HEK293 (cell line): ENCODE measurements at regions not wholly inside any gene's neighbourhood (a gene's known extent, or its start where the extent isn't known, plus 50 kb on each side); places are given as distances from the start of the nearest gene placed in this dataset.
A peak's percentile ranks its signal among the peaks of the same experiment; 100 is the strongest.

Source experiments
- CTCF ChIA-PET: fragments of 350-600 bp; formaldehyde crosslinking; extraction: SDS; loops from one replicate; lab custom pipeline; 2021; ENCODE audit warnings: antibody characterized with exemption; lab: Yijun Ruan, JAX
- POLR2A ChIA-PET: fragments of 300-600 bp; formaldehyde crosslinking; extraction: SDS; loops from one replicate; lab custom pipeline; 2020; ENCODE audit warnings: antibody characterized with exemption, inconsistent platforms; lab: Yijun Ruan, JAX
- H3K27ac ChIP-seq: fragments of 200-500 bp; sonication (Bioruptor generic); 2 replicates; pipeline ENCODE4 v1.5.1; 2014; ENCODE audit warnings: low read depth, low read length, control low read depth, inconsistent platforms; ENCODE audit errors: extremely low read depth
- H3K36me3 ChIP-seq, 2 experiments: fragments of 200-500 bp in 1 of 2; sonication (Bioruptor generic) in 1 of 2; 1 replicate in 1 of 2; 2 replicates in 1 of 2; pipeline ENCODE4 v1.5.1; 2014 to 2017; ENCODE audit warnings: inconsistent platforms in 2 of 2, low read length in 2 of 2; ENCODE audit not compliant: control insufficient read depth in 2 of 2, insufficient read depth in 1 of 2
- H3K4me1 ChIP-seq: fragments of 200-500 bp; sonication (Bioruptor generic); 2 replicates; pipeline ENCODE4 v1.5.1; 2014; ENCODE audit warnings: mild to moderate bottlenecking, low read length, inconsistent platforms; ENCODE audit not compliant: control insufficient read depth, insufficient read depth
- H3K4me3 ChIP-seq: 2 replicates; pipeline ENCODE4 v1.5.1; 2011; ENCODE audit warnings: low read depth, mild to moderate bottlenecking, control low read depth, low read length, moderate library complexity
- H3K9me3 ChIP-seq: fragments of 200-500 bp; sonication (Bioruptor generic); 2 replicates; pipeline ENCODE4 v1.5.1; 2014; ENCODE audit warnings: low read depth, low read length, inconsistent platforms; ENCODE audit not compliant: control insufficient read depth, insufficient read depth
- IKZF3 ChIP-seq: fragments of 450-650 bp; IDR thresholded peaks from 2 replicates; pipeline ENCODE4 v1.5.0; 2018; ENCODE audit warnings: missing biosample characterization, mild to moderate bottlenecking, missing genetic modification characterization, moderate library complexity
- KLF9 ChIP-seq: fragments of 450-650 bp; formaldehyde crosslinking; IDR thresholded peaks from 2 replicates; pipeline ENCODE4 v1.5.1; 2016; ENCODE audit warnings: missing biosample characterization, missing genetic modification characterization, low read depth
- PBX3 ChIP-seq: sonication (generic); formaldehyde crosslinking; IDR thresholded peaks from 2 replicates; pipeline ENCODE4 v1.8.1; 2022; ENCODE audit warnings: mild to moderate bottlenecking, moderate library complexity, missing genetic modification reagents
- SETDB1 ChIP-seq: IDR thresholded peaks from one replicate; pipeline ENCODE4 v1.6.1; 2017; ENCODE audit warnings: mild to moderate bottlenecking, low read length, moderate library complexity, mixed read lengths; ENCODE audit not compliant: insufficient read length
- ZFHX2 ChIP-seq: fragments of 450-650 bp; formaldehyde crosslinking; conservative IDR thresholded peaks from 2 replicates; pipeline ENCODE4 v1.5.1; 2016; ENCODE audit warnings: missing biosample characterization, missing genetic modification characterization
- ZFP69B ChIP-seq: fragments of 450-650 bp; formaldehyde crosslinking; IDR thresholded peaks from 2 replicates; pipeline ENCODE4 v1.5.1; 2016; ENCODE audit warnings: missing biosample characterization, missing genetic modification characterization
- ZNF2 ChIP-seq: fragments of 450-650 bp; formaldehyde crosslinking; IDR thresholded peaks from 2 replicates; pipeline ENCODE4 v1.5.1; 2016; ENCODE audit warnings: missing biosample characterization, missing genetic modification characterization
- ZNF202 ChIP-seq: fragments of 450-650 bp; formaldehyde crosslinking; IDR thresholded peaks from 2 replicates; pipeline ENCODE4 v1.5.1; 2016; ENCODE audit warnings: missing biosample characterization, missing genetic modification characterization, borderline replicate concordance
- ZNF221 ChIP-seq: fragments of 450-650 bp; formaldehyde crosslinking; IDR thresholded peaks from 2 replicates; pipeline ENCODE4 v1.5.1; 2017; ENCODE audit warnings: missing biosample characterization, missing genetic modification characterization, borderline replicate concordance
- ZNF433 ChIP-seq: fragments of 450-650 bp; formaldehyde crosslinking; IDR thresholded peaks from 2 replicates; pipeline ENCODE4 v1.5.1; 2016; ENCODE audit warnings: missing biosample characterization, missing genetic modification characterization, low read depth
- ZNF501 ChIP-seq: fragments of 450-650 bp; formaldehyde crosslinking; IDR thresholded peaks from 2 replicates; pipeline ENCODE4 v1.5.1; 2016; ENCODE audit warnings: missing biosample characterization, missing genetic modification characterization
- ZNF558 ChIP-seq: fragments of 450-650 bp; formaldehyde crosslinking; IDR thresholded peaks from 2 replicates; pipeline ENCODE4 v1.5.1; 2016; ENCODE audit warnings: missing biosample characterization, missing genetic modification characterization
- ZNF580 ChIP-seq: fragments of 450-650 bp; formaldehyde crosslinking; IDR thresholded peaks from 2 replicates; pipeline ENCODE4 v1.5.1; 2016; ENCODE audit warnings: missing biosample characterization, missing genetic modification characterization
- ZNF596 ChIP-seq: fragments of 450-650 bp; IDR thresholded peaks from 2 replicates; pipeline ENCODE4 v1.5.0; 2018; ENCODE audit warnings: missing biosample characterization, mild to moderate bottlenecking, missing genetic modification characterization, moderate library complexity
- ZNF624 ChIP-seq: fragments of 450-650 bp; formaldehyde crosslinking; IDR thresholded peaks from 2 replicates; pipeline ENCODE4 v1.5.1; 2017; ENCODE audit warnings: missing biosample characterization, missing genetic modification characterization
- ZNF670 ChIP-seq: fragments of 450-650 bp; formaldehyde crosslinking; IDR thresholded peaks from 2 replicates; pipeline ENCODE4 v1.5.1; 2016; ENCODE audit warnings: missing biosample characterization, missing genetic modification characterization, low read depth
- ZNF692 ChIP-seq: fragments of 450-650 bp; formaldehyde crosslinking; IDR thresholded peaks from 2 replicates; pipeline ENCODE4 v1.5.1; 2016; ENCODE audit warnings: missing biosample characterization, missing genetic modification characterization
- ZNF76 ChIP-seq: fragments of 450-650 bp; formaldehyde crosslinking; IDR thresholded peaks from 2 replicates; pipeline ENCODE4; 2016; ENCODE audit warnings: low read depth, missing biosample characterization, missing genetic modification characterization, borderline replicate concordance
- ZNF791 ChIP-seq: fragments of 450-650 bp; formaldehyde crosslinking; IDR thresholded peaks from 2 replicates; pipeline ENCODE4 v1.5.1; 2016; ENCODE audit warnings: missing biosample characterization, missing genetic modification characterization
- ZSCAN4 ChIP-seq: fragments of 450-650 bp; formaldehyde crosslinking; IDR thresholded peaks from 2 replicates; pipeline ENCODE4 v1.5.1; 2017; ENCODE audit warnings: missing biosample characterization, missing genetic modification characterization

DNA sequence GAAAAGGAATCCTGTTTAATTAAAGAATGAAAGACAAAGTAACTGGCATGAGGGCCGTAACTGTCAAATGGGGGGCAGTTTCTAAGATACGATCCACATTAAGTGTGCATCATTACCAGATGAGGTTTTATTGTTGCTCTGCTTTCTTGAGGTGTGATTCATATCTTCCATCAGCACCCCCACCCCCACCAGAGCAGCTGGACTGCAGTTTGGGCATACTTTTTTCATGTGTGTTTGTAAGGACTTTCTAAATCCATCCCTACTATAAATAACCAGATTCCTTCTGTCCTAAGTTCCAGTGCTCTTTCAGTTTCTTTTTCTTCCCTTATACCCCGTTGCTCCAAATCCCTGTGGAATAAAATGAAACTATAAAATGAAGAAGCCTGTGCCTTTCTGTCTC is 142.1 kb downstream of the CDCA7 start:
- Histone ChIP-seq H3K4me3 (no peak overlapping the region), H3K36me3 (no peaks in the 10 kb centered on the region), H3K4me1 (no peaks in the 10 kb centered on the region), H3K27ac (no peak overlapping the region), H3K9me3 (no peaks in the 10 kb centered on the region)
- CTCF ChIA-PET, result no interaction called here
- POLR2A ChIA-PET, result no interaction called here
- TF ChIP-seq ZNF2 (tag by site-specific recombination) (no peak), ZNF692 (tag by site-specific recombination) (no peak), PBX3 (CRISPR knock-in tag) (no peak), ZNF202 (tag by site-specific recombination) (no peak), ZNF558 (tag by site-specific recombination) (no peak), ZNF670 (no peak)

DNA sequence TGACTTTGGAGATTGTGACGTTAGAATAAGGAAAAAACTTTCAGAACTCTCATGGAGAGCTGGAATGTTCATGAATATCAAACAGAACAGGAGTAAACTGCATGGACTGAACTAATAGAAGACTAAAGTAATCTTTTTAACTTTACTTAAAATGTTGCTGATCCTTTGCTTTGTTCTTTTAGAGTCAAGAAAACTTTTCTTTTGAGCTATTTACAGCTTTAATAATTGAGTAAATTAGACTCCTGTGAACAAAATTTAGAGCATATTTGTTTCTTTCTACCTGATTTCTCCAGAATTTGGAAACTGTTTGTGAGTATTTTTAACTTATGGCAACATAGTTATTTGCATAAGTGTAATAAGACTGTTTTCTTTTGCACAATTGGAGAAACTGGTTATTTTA is 146.3 kb downstream of the CDCA7 start:
- ChIA-PET POLR2A (no interaction called here), CTCF (no interaction called here)
- Histone ChIP-seq H3K27ac (no peak overlapping the region), H3K36me3 (no peaks in the 10 kb centered on the region), H3K4me1 (no peaks in the 10 kb centered on the region)
- TF ChIP-seq ZNF580 (tag by site-specific recombination) (no peak), SETDB1 (peak; percentile 95), ZNF596 (tag by site-specific recombination) (no peak)
- TF ChIP-seq, all 188 proteins: peak for 1
- H3K9me3 ChIP-seq, result no peaks in the 10 kb centered on the region
- H3K4me3 ChIP-seq, result no peak overlapping the region

DNA sequence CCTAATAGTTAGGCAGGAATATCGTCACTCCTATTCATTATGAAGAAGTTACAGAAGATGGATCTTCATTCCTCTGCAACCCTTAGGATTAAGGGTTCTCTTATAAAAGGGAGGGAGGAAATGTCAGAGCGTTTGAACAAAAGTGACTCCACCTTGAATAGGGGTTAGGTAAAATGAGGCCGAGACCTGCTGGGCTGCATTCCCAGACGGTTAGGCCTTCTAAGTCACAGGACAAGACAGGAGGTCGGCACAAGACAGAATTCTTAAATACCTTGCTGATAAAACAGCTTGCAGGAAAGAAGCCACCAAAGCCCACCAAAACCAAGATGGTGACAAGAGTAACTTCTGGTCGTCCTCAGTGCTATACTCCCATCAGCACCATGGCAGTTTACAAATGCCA is 147.6 kb downstream of the CDCA7 start:
- TF ChIP-seq ZFP69B (tag by site-specific recombination), result no peak
- TF ChIP-seq ZNF221 (tag by site-specific recombination), result no peak
- TF ChIP-seq ZNF791 (tag by site-specific recombination), result no peak
- TF ChIP-seq IKZF3 (tag by site-specific recombination), result no peak
- no peak for TF ChIP-seq ZNF76 (tag by site-specific recombination)
- no peak for TF ChIP-seq ZNF501 (tag by site-specific recombination)
- TF ChIP-seq KLF9 (tag by site-specific recombination), result no peak
- TF ChIP-seq ZNF624 (tag by site-specific recombination), result no peak
- no peak for TF ChIP-seq ZSCAN4 (tag by site-specific recombination)
- no peak for TF ChIP-seq ZNF202 (tag by site-specific recombination)
- TF ChIP-seq ZNF433 (tag by site-specific recombination), result no peak
- no peak for TF ChIP-seq ZFHX2 (tag by site-specific recombination)
- TF ChIP-seq, all 188 proteins: peak for 0
- Histone ChIP-seq H3K27ac (no peak overlapping the region), H3K4me1 (no peaks in the 10 kb centered on the region), H3K9me3 (no peaks in the 10 kb centered on the region), H3K36me3 (no peaks in the 10 kb centered on the region), H3K4me3 (no peak overlapping the region)
- POLR2A ChIA-PET, result no interaction called here
- CTCF ChIA-PET, result no interaction called here
